ENCODE measurements at regions not wholly inside any gene's neighbourhood (a gene's known extent, or its start where the extent isn't known, plus 50 kb on each side); places are given as distances from the start of the nearest gene placed in this dataset.

GRCh38 chr2:121994238-121995206 lies 239.1 kb downstream of the TSN start:
- ATAC-seq (no peak), FAIRE-seq (no peak)
- TF ChIP-seq CTCF (IDR thresholded peaks at IDR 0.05) = no peak

DNA sequence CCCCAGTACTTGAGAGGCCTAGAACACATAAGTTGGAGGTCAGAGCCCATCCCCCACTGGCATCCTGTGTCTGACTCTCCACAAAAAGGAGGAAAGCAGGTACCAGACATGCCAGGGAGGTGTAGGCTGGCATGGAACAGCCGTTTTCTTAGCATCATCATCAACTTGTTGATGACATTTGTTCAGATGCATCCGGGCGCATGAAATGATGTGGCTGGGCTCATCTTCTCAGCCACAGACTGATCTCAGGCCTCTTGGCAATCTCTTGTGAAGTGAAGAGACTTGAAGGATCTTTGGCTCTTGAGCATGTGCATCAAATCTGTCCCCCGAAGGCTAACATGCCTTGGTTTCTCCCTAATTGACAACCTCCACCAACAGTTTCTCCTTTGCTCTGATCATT lies 243.3 kb downstream of the TSN start:
- no peak for TF ChIP-seq CTCF (IDR thresholded peaks at IDR 0.05)

More at GRCh38 chr2:121994238-121995206, 239.1 kb downstream of the TSN start:
- DNase-seq = no peak
- no peak overlapping the region for H3K4me3 ChIP-seq
- no peaks in the 10 kb centered on the region for H3K4me1 ChIP-seq
- no peaks in the 10 kb centered on the region for H3K27me3 ChIP-seq
- intact Hi-C loops (cut with DNase I) = no loop called here
- H3K9me3 ChIP-seq = no peaks in the 10 kb centered on the region
- no peaks in the 10 kb centered on the region for H3K36me3 ChIP-seq
- WGBS, 2 donors = 54 to 67% methylated on average over 3 of the region's 3 CpGs
- no peak overlapping the region for H3K27ac ChIP-seq

DNA sequence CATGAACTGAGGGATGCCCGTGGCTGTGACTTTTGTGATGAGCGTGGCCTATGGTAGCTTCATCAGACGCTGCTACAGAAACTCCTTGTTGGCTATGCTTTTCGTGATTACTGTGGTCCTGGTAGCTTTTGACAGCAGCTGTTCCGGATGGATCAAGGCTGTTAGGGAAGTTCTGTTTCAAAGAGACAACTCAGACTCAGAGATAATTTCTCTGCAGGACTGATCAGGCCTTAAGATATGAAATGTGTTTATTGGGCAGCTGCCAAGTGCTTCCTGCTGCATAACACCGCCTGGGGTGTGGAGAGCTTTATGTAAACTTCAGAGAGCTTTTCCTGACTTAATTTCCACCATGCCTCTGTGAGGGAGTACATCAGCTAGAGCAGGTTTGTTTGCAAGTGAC lies 243.8 kb downstream of the TSN start:
- no peaks in the 10 kb centered on the region for H3K27me3 ChIP-seq
- 44 to 50% methylated on average over 6 of the region's 6 CpGs for WGBS, 2 donors
- ATAC-seq (no peak), DNase-seq (no peak), FAIRE-seq (no peak)
- H3K4me1 ChIP-seq = no peaks in the 10 kb centered on the region
- intact Hi-C loops (cut with DNase I) = no loop called here
- H3K9me3 ChIP-seq = no peaks in the 10 kb centered on the region
- no peaks in the 10 kb centered on the region for H3K36me3 ChIP-seq
- TF ChIP-seq CTCF (IDR thresholded peaks at IDR 0.05) = no peak
- no peak overlapping the region for H3K4me3 ChIP-seq
- no peak overlapping the region for H3K27ac ChIP-seq

More for the DNA sequence above, 243.3 kb downstream of the TSN start:
- Histone ChIP-seq H3K27ac (no peak overlapping the region), H3K36me3 (no peaks in the 10 kb centered on the region), H3K4me1 (no peaks in the 10 kb centered on the region), H3K27me3 (no peaks in the 10 kb centered on the region), H3K9me3 (no peaks in the 10 kb centered on the region), H3K4me3 (no peak overlapping the region)
- WGBS, 2 donors = 65 to 78% methylated on average over 4 of the region's 4 CpGs
- no peak for ATAC-seq
- no peak for DNase-seq
- no peak for FAIRE-seq
- intact Hi-C loops (cut with DNase I) = no loop called here

GRCh38 chr2:122000556-122001340 lies 245.3 kb downstream of the TSN start:
- Histone ChIP-seq H3K27me3 (no peaks in the 10 kb centered on the region), H3K27ac (no peak overlapping the region), H3K4me3 (no peak overlapping the region), H3K9me3 (no peaks in the 10 kb centered on the region), H3K4me1 (no peaks in the 10 kb centered on the region), H3K36me3 (no peaks in the 10 kb centered on the region)
- intact Hi-C loops (cut with DNase I) = no loop called here
- FAIRE-seq (no peak), DNase-seq (no peak), ATAC-seq (no peak)
- 80 to 95% methylated on average over 21 of the region's 21 CpGs for WGBS, 2 donors
- no peak for TF ChIP-seq CTCF (IDR thresholded peaks at IDR 0.05)
